ENCODE measurements at regions not wholly inside any gene's neighbourhood (a gene's known extent, or its start where the extent isn't known, plus 50 kb on each side); places are given as distances from the start of the nearest gene placed in this dataset.

- DNase-seq: no peak
- TF ChIP-seq CTCF (IDR thresholded peaks at IDR 0.05; ENCODE audit: borderline replicate concordance, extremely low read depth, low read length, poor library complexity, severe bottlenecking) (no peak), EZH2 (IDR thresholded peaks at IDR 0.05; ENCODE audit: borderline replicate concordance, low read depth, low read length, severe bottlenecking) (no peak)
- H2AFZ ChIP-seq (ENCODE audit: low read depth, low read length): no peak overlapping the region
These were observed 52.3 kb upstream of the FNDC3A start for GRCh38 chr13:48923376-48923775.

GRCh38 chr13:48925001-48925400, 50.7 kb upstream of the FNDC3A start:
- no peak overlapping the region for H3K4me2 ChIP-seq (ENCODE audit: insufficient read depth, low read length)
- H3K36me3 ChIP-seq (ENCODE audit: insufficient read depth, low read length): no peaks in the 10 kb centered on the region
- H3K27ac ChIP-seq (ENCODE audit: low read length): no peak overlapping the region
- no peaks in the 10 kb centered on the region for H3K4me1 ChIP-seq (ENCODE audit: insufficient read depth, low read length)
- no peaks in the 10 kb centered on the region for H4K20me1 ChIP-seq (ENCODE audit: insufficient read depth, low read length)
- H3K9me3 ChIP-seq (ENCODE audit: insufficient read depth, low read length, severe bottlenecking): no peaks in the 10 kb centered on the region
- H3K79me2 ChIP-seq (ENCODE audit: insufficient read depth, low read length): no peaks in the 10 kb centered on the region
- H3K4me3 ChIP-seq (ENCODE audit: low read depth in 1 of 2, low read length in 2 of 2): no peak overlapping the region
- DNase-seq: no peak
- no peaks in the 10 kb centered on the region for H3K27me3 ChIP-seq (ENCODE audit: insufficient read depth, low read length, poor library complexity)
- ATAC-seq (ENCODE audit: insufficient read depth, low read depth): no peak
- H2AFZ ChIP-seq (ENCODE audit: low read depth, low read length): no peak overlapping the region
- TF ChIP-seq CTCF (IDR thresholded peaks at IDR 0.05; ENCODE audit: borderline replicate concordance, extremely low read depth, low read length, poor library complexity, severe bottlenecking) (no peak), EZH2 (IDR thresholded peaks at IDR 0.05; ENCODE audit: borderline replicate concordance, low read depth, low read length, severe bottlenecking) (no peak)
- no peak overlapping the region for H3K9ac ChIP-seq (ENCODE audit: low read depth, low read length)

More at GRCh38 chr13:48923376-48923775, 52.3 kb upstream of the FNDC3A start:
- no peak overlapping the region for H3K27ac ChIP-seq (ENCODE audit: low read length)
- no peaks in the 10 kb centered on the region for H3K79me2 ChIP-seq (ENCODE audit: insufficient read depth, low read length)
- H3K4me1 ChIP-seq (ENCODE audit: insufficient read depth, low read length): no peaks in the 10 kb centered on the region
- no peaks in the 10 kb centered on the region for H3K9me3 ChIP-seq (ENCODE audit: insufficient read depth, low read length, severe bottlenecking)
- H3K27me3 ChIP-seq (ENCODE audit: insufficient read depth, low read length, poor library complexity): no peaks in the 10 kb centered on the region
- no peak overlapping the region for H3K4me2 ChIP-seq (ENCODE audit: insufficient read depth, low read length)
- no peak overlapping the region for H3K9ac ChIP-seq (ENCODE audit: low read depth, low read length)
- no peaks in the 10 kb centered on the region for H4K20me1 ChIP-seq (ENCODE audit: insufficient read depth, low read length)
- no peak overlapping the region for H3K4me3 ChIP-seq (ENCODE audit: low read depth in 1 of 2, low read length in 2 of 2)
- no peak for ATAC-seq (ENCODE audit: insufficient read depth, low read depth)
- H3K36me3 ChIP-seq (ENCODE audit: insufficient read depth, low read length): no peaks in the 10 kb centered on the region
